HepG2 (cell line): ENCODE measurements at regions not wholly inside any gene's neighbourhood (a gene's known extent, or its start where the extent isn't known, plus 50 kb on each side); places are given as distances from the start of the nearest gene placed in this dataset.

Experiments used
- ATAC-seq: fragments of 200-7000 bp; cut with Tn5 transposase; 3 replicates; pipeline ENCODE4 v1.9.1; 2020; ENCODE audit warnings: mild to moderate bottlenecking, moderate library complexity
- BruUV-seq: library from RNA; stranded (reverse); fragments of 400-500 nt; replicated peaks from 2 replicates; lab custom pipeline; 2021; lab: Mats Ljungman, UMichigan
- CTCF ChIA-PET: fragments of 300-600 bp; formaldehyde crosslinking; extraction: SDS; loops from one replicate; lab custom pipeline; 2021; ENCODE audit warnings: low total read pairs, inconsistent platforms, low intra/inter-chr PET ratio; lab: Yijun Ruan, JAX
- POLR2A ChIA-PET: fragments of 350-600 bp; sonication (Branson Sonifier 250); formaldehyde crosslinking; loops from one replicate; lab custom pipeline; 2020; ENCODE audit warnings: antibody characterized with exemption, inconsistent platforms; lab: Yijun Ruan, JAX
- DNase-seq: peaks from one replicate; pipeline ENCODE4 v3.0.0-alpha.2; 2015; ENCODE audit warnings: low spot score
- FAIRE-seq: peaks from 3 replicates; lab custom pipeline; 2011; peaks lifted over from hg19 to GRCh38; lab: Jason Lieb, UNC
- H2AFZ ChIP-seq: one replicate; pipeline ENCODE4 v1.6.1; 2011; ENCODE audit warnings: low read length, inconsistent platforms
- H3K27ac ChIP-seq: fragments of 300-600 bp; 3 replicates; pipeline ENCODE4 v1.8.0; 2011; ENCODE audit warnings: mixed run types, mild to moderate bottlenecking, mixed read lengths, low read length, inconsistent platforms; ENCODE audit not compliant: insufficient read depth; ENCODE audit errors: extremely low read length
- H3K27me3 ChIP-seq, 2 experiments: fragments of 200-600 bp in 1 of 2; 2 replicates in 1 of 2; 3 replicates in 1 of 2; pipeline versions ENCODE4 v1.6.0 to v1.8.0; 2011; ENCODE audit warnings: low read length in 2 of 2, mild to moderate bottlenecking in 2 of 2, moderate library complexity in 2 of 2, inconsistent platforms in 1 of 2; ENCODE audit not compliant: insufficient read depth in 2 of 2, control insufficient read depth in 1 of 2
- H3K36me3 ChIP-seq, 2 experiments: fragments of 200-600 bp in 1 of 2; replicated peaks in 1 of 2; 2 replicates in 1 of 2; 3 replicates in 1 of 2; pipeline versions ENCODE4 v1.5.1 to v1.8.0; 2011; ENCODE audit warnings: low read length in 2 of 2, inconsistent platforms in 1 of 2; ENCODE audit not compliant: insufficient read depth in 2 of 2, control insufficient read depth in 1 of 2
- H3K4me1 ChIP-seq: 2 replicates; pipeline ENCODE4 v1.5.1; 2012; ENCODE audit warnings: low read length, inconsistent platforms; ENCODE audit not compliant: insufficient read depth
- H3K4me2 ChIP-seq: 2 replicates; pipeline ENCODE4 v1.6.0; 2011; ENCODE audit warnings: low read depth, low read length, inconsistent platforms
- H3K4me3 ChIP-seq, 3 experiments: fragments of 200-600 bp in 1 of 3; sonication (generic), shearing (Covaris generic) in 1 of 3; replicated peaks in 1 of 3; 2 replicates each; pipeline ENCODE4 v1.5.1; 2011 to 2016; ENCODE audit warnings: low read length in 3 of 3, inconsistent platforms in 2 of 3, low read depth in 2 of 3, mild to moderate bottlenecking in 2 of 3, control low read depth in 1 of 3, mixed read lengths in 1 of 3; ENCODE audit not compliant: insufficient read depth in 1 of 3
- H3K79me2 ChIP-seq: one replicate; pipeline ENCODE4 v1.6.1; 2011; ENCODE audit warnings: low read length, inconsistent platforms; ENCODE audit not compliant: insufficient read depth
- H3K9ac ChIP-seq: 2 replicates; pipeline ENCODE4 v1.6.0; 2011; ENCODE audit warnings: mild to moderate bottlenecking, low read depth, low read length, inconsistent platforms; ENCODE audit not compliant: insufficient read depth
- H3K9me3 ChIP-seq: 2 replicates; pipeline ENCODE4 v1.5.1; 2012; ENCODE audit warnings: mild to moderate bottlenecking, low read length
- H4K20me1 ChIP-seq: 2 replicates; pipeline ENCODE4 v1.6.0; 2011; ENCODE audit warnings: inconsistent platforms, mild to moderate bottlenecking, low read length, moderate library complexity; ENCODE audit not compliant: insufficient read depth
- AGO2 ChIP-seq: fragments of 200-400 bp; formaldehyde crosslinking; optimal IDR thresholded peaks from 2 replicates; pipeline ENCODE3; 2017; ENCODE audit warnings: mild to moderate bottlenecking, low read depth, low read length, moderate library complexity
- BCL6 ChIP-seq: IDR thresholded peaks from 2 replicates; pipeline ENCODE4 v1.6.1; 2016; ENCODE audit warnings: missing genetic modification reagents, missing compliant biosample characterization
- DMAP1 ChIP-seq: IDR thresholded peaks from 2 replicates; pipeline ENCODE4 v1.6.1; 2016
- ONECUT2 ChIP-seq: sonication (generic); formaldehyde crosslinking; IDR thresholded peaks from 2 replicates; pipeline ENCODE4 v1.4.0; 2020; ENCODE audit warnings: missing genetic modification reagents
- SOX6 ChIP-seq, 2 experiments: fragments of 450-650 bp in 1 of 2; sonication (generic) in 1 of 2; formaldehyde crosslinking in 1 of 2; IDR thresholded peaks; 2 replicates each; pipeline versions ENCODE4 v1.4.0 to v1.6.1; 2017 to 2020; ENCODE audit warnings: antibody characterized with exemption in 1 of 2, mild to moderate bottlenecking in 1 of 2, missing genetic modification reagents in 1 of 2
- TIGD3 ChIP-seq: sonication (generic); formaldehyde crosslinking; IDR thresholded peaks from 2 replicates; pipeline ENCODE4 v1.5.1; 2020; ENCODE audit warnings: mild to moderate bottlenecking, missing genetic modification reagents, borderline replicate concordance
- ZNF329 ChIP-seq: sonication (generic); formaldehyde crosslinking; IDR thresholded peaks from 2 replicates; pipeline ENCODE4 v1.9.0; 2021; ENCODE audit warnings: low read depth, mild to moderate bottlenecking, missing genetic modification reagents
- WGBS: methylation state at CpG from one replicate; pipeline ENCODE4 v1.1.6; 2017; ENCODE audit warnings: low lambda C conversion rate; 5-methylcytosine and 5-hydroxymethylcytosine counted together
- in situ Hi-C: cut with HindIII; loops from 2 replicates; pipeline ENCODE4 v1.10.0; 2017; ENCODE audit warnings: low pct_unique_long_range_greater_than_20kb; ENCODE audit not compliant: extremely low pct_ligation_motif_present
- intact Hi-C: fragments of 100-400 bp; cut with micrococcal nuclease; formaldehyde crosslinking; loops from one replicate; pipeline ENCODE4 v1.10.0; 2022; ENCODE audit not compliant: unreplicated experiment

DNA sequence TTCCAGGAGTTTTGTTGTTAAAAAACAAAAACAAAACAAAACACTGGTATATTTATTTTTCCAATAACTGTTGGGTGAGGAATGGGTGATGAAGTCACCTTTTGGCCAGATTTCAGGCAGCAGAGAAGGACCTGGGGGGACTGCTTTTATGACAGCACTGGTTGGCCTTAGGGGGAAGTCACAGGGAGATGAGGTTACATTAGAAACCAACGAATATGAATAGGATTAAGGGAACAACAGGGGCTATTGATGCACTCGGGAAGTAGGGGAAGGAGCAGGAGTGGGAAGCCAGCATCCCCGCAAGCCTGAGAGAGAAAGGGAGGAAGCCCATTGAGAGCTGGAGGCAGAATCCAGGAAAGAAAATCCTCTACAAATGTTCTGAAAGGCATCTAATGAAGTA is 958.4 kb downstream of the TYW1 start:
- no peak overlapping the region for H2AFZ ChIP-seq

GRCh38 chr7:67962863-67963262 is 966.2 kb downstream of the TYW1 start:
- intact Hi-C loops = no loop called here
- Histone ChIP-seq H3K4me2 (no peak overlapping the region), H3K9ac (no peak overlapping the region), H4K20me1 (no peaks in the 10 kb centered on the region), H3K27me3 (no peaks in the 10 kb centered on the region), H3K9me3 (no peaks in the 10 kb centered on the region), H2AFZ (no peak overlapping the region), H3K4me3 (no peak overlapping the region), H3K27ac (no peak overlapping the region), H3K36me3 (no peaks in the 10 kb centered on the region), H3K4me1 (no peaks in the 10 kb centered on the region), H3K79me2 (no peaks in the 10 kb centered on the region)
- 22% methylated on average over 1 of the region's 1 CpG for WGBS
- FAIRE-seq = no peak
- no peak for ATAC-seq
- BruUV-seq = no TSS peak
- CTCF ChIA-PET = no interaction called here
- TF ChIP-seq ONECUT2 (CRISPR knock-in tag) = no peak
- TF ChIP-seq BCL6 (CRISPR knock-in tag) = no peak
- no peak for TF ChIP-seq TIGD3 (CRISPR knock-in tag)
- in situ Hi-C loops = no loop called here
- DNase-seq = no peak
- POLR2A ChIA-PET = no interaction called here

More for the DNA sequence above, 958.4 kb downstream of the TYW1 start:
- no peaks in the 10 kb centered on the region for H3K9me3 ChIP-seq
- TF ChIP-seq AGO2 (no peak), ZNF329 (CRISPR knock-in tag) (no peak), SOX6 (IDR thresholded peaks at IDR 0.05) (no peak), SOX6 (CRISPR knock-in tag; IDR thresholded peaks at IDR 0.05) (no peak), DMAP1 (CRISPR knock-in tag) (no peak)
- DNase-seq = no peak
- ChIA-PET CTCF (no interaction called here), POLR2A (no interaction called here)
- H3K4me1 ChIP-seq = no peaks in the 10 kb centered on the region
- no peak overlapping the region for H3K4me2 ChIP-seq
- no peaks in the 10 kb centered on the region for H3K36me3 ChIP-seq
- 19% methylated on average over 3 of the region's 3 CpGs for WGBS
- H3K27me3 ChIP-seq = no peaks in the 10 kb centered on the region; a peak in 1 of 5 replicates
- no peak for ATAC-seq
- H4K20me1 ChIP-seq = no peaks in the 10 kb centered on the region
- no peak overlapping the region for H3K9ac ChIP-seq
- in situ Hi-C loops (no loop called here), intact Hi-C loops (no loop called here)
- no peak overlapping the region for H3K27ac ChIP-seq
- H3K79me2 ChIP-seq = no peaks in the 10 kb centered on the region
- no peak overlapping the region for H3K4me3 ChIP-seq
- FAIRE-seq = no peak
- BruUV-seq = no TSS peak
